NK-92 treated with Interleukin-12 subunit alpha and Interleukin-12 subunit beta, amount 100 ng/mL, for 24 hours (cell line): ENCODE measurements at regions not wholly inside any gene's neighbourhood (a gene's known extent, or its start where the extent isn't known, plus 50 kb on each side); places are given as distances from the start of the nearest gene placed in this dataset.
"Not testable (repeated sequence)": the region's sequence is repeated elsewhere in the genome, so short reads cannot be mapped to it uniquely, and the experiment has no call there.

ENCODE experiments used
- DNase-seq: peaks from one replicate; lab custom pipeline; 2025; lab: John Stamatoyannopoulos, UW

GRCh38 chr5:50501491-50502228 lies 60.6 kb upstream of the EMB start:
- no peak for DNase-seq

GRCh38 chr5:50513028-50513457 lies 72.0 kb upstream of the EMB start:
- DNase-seq: not testable (repeated sequence)

DNA sequence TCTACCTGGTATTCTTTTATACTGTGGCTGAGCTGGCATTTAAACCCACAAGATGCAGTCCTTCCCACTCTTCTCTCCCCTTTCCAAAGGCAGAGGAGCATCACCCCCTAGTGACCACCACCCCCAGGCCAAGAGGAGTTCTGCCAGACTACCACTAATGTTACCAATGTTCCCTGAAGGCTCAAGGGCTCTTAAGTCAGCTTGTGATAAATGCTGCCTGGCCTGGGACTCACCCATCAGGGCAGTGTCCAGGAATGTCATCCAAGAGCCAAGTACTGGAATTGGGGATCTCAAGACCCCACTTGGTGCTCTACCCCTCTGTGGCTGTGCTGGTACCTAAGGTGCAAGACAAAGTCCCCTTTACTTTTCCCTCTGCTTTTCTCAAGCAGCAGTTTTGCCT lies 80.0 kb upstream of the EMB start:
- DNase-seq: not testable (repeated sequence)

DNA sequence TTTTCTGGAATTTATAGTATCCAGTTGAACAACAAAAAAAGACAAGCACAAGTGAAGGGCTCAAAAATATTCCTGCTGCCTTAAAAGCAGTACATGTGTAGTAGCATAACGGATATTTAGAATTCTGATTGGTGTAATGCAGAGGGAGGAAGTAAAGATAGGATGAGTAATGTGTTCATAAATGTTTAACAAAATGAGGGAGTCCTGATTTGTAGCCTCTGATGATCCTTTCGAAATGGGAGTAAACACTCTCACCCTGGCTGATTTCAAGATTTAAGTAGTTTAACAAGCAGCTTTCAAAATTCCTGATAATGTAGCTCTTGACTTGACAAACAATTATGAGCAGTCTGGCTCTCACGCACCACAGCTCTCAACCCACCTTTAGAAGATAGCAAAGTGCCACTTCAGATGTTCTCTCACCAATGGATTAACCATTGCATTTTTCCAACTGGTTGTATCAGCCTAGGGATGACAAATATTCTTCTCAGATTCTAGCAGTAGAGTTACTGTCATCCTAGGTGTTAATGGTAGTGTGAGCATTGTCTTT lies 86.5 kb upstream of the EMB start:
- DNase-seq: not testable (repeated sequence)

DNA sequence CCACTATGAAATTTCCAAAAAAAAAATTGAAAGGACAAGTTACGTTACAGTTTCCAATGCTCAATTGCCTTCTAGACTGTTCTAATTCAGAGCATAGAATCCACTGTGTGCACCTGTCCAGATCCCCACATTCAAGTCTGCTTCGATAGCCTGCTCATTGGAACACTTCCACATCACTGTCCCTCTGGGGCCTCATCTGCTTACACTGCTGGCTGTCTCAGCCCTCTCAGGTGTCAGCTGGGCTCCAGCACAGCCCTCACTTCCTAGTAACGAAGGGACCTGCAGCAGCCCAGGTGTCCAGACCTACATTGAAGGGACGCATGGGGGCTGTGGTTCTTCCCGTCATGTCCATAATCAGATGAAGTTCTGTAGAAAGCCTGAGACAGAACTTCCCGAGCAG lies 94.3 kb upstream of the EMB start:
- no peak for DNase-seq

GRCh38 chr5:50537534-50537933 lies 96.4 kb upstream of the EMB start:
- not testable (repeated sequence) for DNase-seq

GRCh38 chr5:50547303-50547702 lies 106.2 kb upstream of the EMB start:
- DNase-seq: no peak

GRCh38 chr5:50550267-50550666 lies 109.2 kb upstream of the EMB start:
- DNase-seq: no peak

- no peak for DNase-seq
Observed at GRCh38 chr5:50550993-50551392, 109.9 kb upstream of the EMB start.

- no peak for DNase-seq
Observed at GRCh38 chr5:50553560-50553984, 112.5 kb upstream of the EMB start.

DNA sequence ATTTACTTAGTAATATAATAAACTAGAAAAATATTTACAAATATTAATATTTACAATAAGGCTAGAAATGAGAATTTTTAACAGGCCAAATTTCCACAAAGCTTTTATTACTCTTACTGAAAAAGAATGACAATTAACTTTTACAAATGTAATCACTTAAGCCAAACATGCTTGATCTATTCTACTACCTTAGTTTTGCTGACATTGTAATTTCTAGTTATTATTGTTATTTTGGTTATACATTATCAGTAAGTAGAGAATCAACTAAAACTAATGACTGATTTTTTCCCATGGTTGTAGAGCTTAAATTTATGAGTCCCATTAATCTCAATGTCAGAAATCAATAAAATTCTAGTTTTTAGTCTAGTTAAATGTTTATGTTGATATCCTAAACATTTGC lies 107.8 kb upstream of the PARP8 start:
- DNase-seq: not testable (repeated sequence)

- no peak for DNase-seq
Observed at GRCh38 chr5:50559955-50560354, 106.5 kb upstream of the PARP8 start.

GRCh38 chr5:50562694-50563093 lies 103.7 kb upstream of the PARP8 start:
- no peak for DNase-seq

GRCh38 chr5:50564079-50564478 lies 102.4 kb upstream of the PARP8 start:
- DNase-seq: no peak

- DNase-seq: no peak
Observed at GRCh38 chr5:50564558-50564957, 101.9 kb upstream of the PARP8 start.

DNA sequence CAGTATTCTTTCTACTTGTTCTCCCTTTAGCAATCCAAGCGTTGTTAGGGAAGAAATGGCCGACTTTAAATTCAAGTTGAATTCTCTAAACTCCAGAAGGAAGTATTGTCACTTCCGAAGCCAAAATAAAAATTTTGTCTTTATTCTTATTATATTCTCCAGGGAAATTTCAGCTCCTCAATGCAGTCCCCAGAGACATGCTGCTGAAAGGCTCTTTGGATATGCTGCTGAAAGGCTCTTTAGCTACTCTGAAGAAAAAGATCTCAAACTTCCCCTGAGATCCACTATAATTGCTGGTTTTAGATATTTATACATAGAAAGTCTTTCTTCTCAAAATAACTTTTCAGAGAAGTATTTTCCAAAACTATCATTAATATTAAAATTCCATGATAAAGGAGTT lies 92.3 kb upstream of the PARP8 start:
- no peak for DNase-seq

- no peak for DNase-seq
Observed at GRCh38 chr5:50575740-50576139, 90.7 kb upstream of the PARP8 start.

- DNase-seq: no peak
Observed at GRCh38 chr5:50576265-50576664, 90.2 kb upstream of the PARP8 start.

- DNase-seq: no peak
Observed at GRCh38 chr5:50576686-50577256, 89.7 kb upstream of the PARP8 start.

DNA sequence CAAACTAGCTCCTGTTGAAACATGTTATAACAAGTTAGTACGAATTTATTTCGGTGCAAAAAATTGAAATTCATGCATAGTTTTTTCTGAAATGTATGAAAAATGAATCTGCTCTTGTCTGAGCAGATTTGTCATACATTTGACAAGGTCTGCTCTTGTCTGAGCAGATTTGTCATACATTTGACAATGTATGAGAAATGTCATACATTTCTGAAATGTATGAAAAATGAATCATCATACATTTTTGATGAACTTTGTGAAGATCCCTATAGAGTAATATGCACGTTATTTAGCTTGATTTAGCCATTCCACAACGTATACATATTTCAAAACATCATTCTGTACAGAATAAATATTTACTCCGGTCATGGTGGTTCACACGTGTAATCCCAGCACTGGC lies 85.9 kb upstream of the PARP8 start:
- no peak for DNase-seq

GRCh38 chr5:50581845-50582244 lies 84.6 kb upstream of the PARP8 start:
- not testable (repeated sequence) for DNase-seq

DNA sequence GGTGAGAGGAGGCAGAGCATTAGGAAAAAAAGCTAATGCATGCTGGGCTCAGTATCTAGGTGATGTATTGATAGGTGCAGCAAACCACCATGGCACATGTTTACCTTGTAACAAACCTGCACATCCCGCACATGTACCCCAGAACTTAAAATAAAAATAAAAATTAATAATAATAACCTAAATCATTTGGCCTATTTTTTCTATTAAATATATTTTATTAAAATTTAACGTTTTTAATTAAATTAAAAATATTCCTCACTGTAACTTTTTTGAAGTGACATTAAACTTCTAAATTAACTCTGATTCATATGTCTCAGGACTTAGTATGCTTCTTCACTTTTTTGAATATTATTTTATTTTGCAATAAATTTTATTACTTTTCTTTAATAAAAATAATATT lies 83.7 kb upstream of the PARP8 start:
- DNase-seq: no peak

- no peak for DNase-seq
Observed at GRCh38 chr5:50583621-50584020, 82.8 kb upstream of the PARP8 start.

DNA sequence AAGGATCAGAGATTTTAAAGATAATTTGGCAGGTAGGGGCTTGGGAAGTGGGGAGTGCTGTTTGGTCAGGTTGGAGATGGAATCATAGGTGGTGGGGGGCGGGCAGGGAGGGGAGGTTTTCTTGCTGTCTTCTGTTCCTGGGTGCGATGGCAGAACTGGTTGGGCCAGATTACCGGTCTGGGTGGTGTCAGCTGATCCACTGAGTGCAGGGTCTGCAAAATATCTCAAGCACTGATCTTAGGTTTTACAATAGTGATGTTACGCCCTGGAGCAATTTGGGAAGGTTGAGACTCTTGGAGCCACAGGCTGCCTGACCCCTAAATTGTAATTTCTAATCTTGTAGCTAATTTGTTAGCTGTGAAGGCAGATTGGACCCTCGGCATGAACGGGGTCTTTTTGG lies 78.0 kb upstream of the PARP8 start:
- DNase-seq: not testable (repeated sequence)
